ENCODE measurements at regions not wholly inside any gene's neighbourhood (a gene's known extent, or its start where the extent isn't known, plus 50 kb on each side); places are given as distances from the start of the nearest gene placed in this dataset.

GRCh38 chr2:120809609-120810440 is 74.2 kb downstream of the GLI2 start:
- DNase-seq: no peak

DNA sequence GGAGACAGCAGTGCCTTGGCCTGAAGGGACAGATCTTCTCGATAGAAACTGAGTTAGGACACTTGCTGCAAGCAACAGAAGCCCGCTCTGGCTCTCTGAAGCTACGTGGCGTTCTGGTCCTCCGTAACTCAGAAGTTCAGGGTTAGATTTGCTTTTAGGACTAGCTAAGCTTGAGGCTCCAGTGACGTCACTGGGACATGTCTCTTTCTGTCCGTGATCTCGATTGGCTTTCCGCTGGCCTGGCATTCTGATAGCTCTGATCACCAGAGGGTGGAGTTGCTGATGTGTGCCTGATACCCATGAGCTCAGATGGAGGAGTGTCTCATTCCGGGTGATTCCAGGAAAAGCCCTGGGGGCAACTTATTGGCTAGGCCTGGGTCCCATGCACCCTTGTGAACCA is 75.0 kb downstream of the GLI2 start:
- no peak for DNase-seq

- DNase-seq: no peak
These were observed 77.2 kb downstream of the GLI2 start for GRCh38 chr2:120812866-120813265.

DNA sequence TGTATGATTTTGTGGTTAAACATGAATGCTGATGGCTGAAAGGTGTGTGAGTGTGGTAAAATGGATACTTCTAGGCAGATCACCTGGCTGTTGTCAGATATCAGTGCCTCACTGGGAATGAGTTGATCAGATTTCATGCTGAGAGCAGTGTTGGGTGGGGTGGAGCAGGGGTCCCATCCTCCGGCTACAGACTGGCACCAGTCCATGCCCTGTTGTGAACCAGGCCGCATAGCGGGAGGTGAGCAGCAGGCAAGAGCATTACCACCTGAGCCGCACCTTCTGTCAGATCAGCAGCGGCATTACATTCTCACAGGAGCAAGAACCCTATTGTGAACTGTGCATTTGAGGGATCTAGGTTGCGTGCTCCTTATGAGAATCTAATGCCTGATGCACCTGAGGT is 78.7 kb downstream of the GLI2 start:
- no peak for DNase-seq

DNA sequence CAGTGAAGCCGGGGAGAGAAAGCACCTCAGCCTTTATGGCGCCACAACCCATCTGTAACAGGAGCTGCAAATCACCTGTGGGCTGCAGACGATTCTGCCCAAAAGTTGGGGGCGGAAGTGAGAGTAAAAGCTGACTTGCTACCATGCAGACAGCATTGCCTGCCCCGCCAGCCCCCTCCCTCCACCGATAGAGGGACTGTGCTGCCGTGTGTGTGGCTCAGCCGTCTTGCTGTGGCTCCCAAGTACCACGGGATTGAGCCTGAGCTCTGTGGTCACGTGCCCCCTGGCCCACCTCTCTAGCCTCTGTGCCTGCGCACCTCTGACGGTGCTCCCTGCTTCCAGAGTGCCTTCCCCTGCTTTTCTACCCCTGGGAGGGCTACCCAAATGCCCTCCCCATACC is 79.6 kb downstream of the GLI2 start:
- no peak for DNase-seq

- no peak for DNase-seq
These were observed 81.7 kb downstream of the GLI2 start for GRCh38 chr2:120817136-120817955.

DNA sequence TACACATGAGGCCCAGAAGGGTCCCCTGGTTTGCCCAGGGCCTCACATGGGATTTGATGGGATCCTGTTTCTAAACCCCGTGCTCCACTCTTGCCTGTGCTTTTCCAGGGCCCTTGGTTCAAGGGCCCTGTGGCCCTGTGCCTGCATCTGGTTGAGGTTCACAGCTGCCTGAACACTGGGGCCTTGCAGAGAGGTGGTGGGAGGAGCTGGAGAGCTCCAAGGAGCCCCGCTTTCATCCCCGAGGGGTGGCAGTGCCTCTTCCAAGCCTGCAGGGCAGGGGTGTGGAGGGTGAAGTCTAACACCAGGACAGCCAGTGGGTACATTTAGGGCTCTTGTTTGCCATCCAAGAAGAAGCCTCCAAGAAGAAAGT is 82.3 kb downstream of the GLI2 start:
- DNase-seq: no peak

- DNase-seq: no peak
These were observed 82.8 kb downstream of the GLI2 start for GRCh38 chr2:120818441-120818920.

GRCh38 chr2:120819720-120820210 is 84.1 kb downstream of the GLI2 start:
- no peak for DNase-seq

- DNase-seq: no peak
These were observed 84.7 kb downstream of the GLI2 start for GRCh38 chr2:120820263-120820952.

DNA sequence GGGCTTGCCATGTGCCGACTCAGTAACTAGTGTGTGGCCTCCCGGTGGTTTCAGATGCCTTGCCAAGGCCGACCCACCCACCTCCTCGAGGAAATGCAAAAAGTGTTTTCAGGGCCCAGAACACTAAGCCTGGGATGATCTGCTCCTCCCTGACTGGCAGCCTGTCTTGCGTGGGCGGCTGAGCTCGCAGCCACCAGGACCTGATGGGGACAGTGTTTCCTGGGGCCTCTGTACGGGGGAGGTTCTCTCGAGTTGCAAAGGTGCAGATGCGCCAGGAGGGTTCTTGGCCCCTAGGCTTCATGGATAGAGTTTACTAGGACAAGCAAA is 85.2 kb downstream of the GLI2 start:
- DNase-seq: no peak

DNA sequence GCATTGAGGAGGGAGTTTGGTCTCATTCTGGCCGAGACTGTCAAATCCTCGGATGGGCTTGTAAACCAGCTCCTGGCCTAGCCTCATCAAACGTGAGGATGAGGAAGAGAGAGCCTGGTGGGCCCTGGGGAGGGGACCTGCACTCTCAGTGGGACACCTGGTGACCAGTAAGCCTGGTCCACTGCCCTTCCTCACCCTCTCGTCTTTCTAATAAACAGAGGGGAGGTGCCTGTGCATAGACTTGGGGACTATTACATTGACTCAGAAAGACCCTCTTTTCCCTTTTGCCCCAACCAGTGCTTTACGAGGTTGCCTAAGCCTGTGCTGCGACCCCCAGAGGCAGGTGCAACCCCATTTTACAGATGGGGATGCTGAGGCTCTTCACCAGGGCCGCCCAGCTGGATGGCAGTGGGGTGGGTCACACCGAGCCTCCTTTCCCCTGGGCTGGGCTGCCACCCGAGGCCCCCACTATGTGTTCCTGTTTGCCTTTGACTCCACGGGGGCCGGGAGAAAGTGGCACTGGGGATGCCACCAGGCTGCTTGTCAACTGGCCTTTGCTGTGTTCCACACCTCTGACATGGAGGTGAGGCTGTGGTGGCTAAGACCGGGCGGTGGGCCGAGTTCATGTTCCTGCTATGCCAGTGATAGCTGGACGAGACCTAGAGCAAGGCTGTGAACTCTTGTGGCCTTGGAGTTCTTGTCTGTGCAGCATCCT is 85.9 kb downstream of the GLI2 start:
- no peak for DNase-seq

DNA sequence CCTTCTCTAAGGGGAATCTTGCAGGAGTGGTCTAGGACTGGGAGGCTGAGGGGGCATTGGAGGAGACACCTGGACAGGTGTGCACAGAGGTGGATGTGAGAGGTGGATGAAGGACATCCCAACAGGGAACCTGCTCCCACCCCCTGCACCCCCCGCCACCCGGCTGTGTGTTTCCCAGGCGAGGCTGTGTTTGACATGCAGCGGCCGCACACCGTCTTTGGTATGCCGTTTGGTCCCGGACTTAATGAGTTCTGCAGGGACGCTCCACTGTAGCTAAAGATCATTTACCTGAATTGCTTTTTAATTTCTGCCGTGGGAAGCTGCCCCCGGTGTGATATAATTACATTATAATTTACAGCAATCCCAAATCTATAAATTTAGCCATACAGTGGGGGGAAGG is 87.3 kb downstream of the GLI2 start:
- DNase-seq: no peak

- no peak for DNase-seq
These were observed 87.9 kb downstream of the GLI2 start for GRCh38 chr2:120823551-120823950.

DNA sequence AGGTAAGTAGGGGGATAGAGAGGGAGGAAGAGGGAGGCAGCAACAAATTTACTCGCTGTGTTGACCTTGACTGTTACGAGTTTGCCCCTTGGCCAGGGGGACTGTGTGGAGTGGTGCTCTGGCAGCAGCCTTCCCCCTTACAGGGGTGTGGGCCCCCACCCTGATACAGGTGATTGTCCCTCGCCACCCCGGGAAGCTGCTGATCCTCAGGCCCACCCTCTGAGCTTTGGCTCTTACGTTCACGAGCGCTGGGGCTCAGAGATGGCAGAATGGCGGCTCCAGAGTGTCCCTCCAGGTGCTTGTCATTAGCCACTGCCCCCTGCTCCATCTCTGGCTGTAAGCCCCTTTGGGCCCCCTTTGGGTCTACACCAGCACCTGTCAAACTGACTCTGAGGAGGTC is 88.6 kb downstream of the GLI2 start:
- no peak for DNase-seq

GRCh38 chr2:120825370-120826259 is 89.9 kb downstream of the GLI2 start:
- DNase-seq: no peak

DNA sequence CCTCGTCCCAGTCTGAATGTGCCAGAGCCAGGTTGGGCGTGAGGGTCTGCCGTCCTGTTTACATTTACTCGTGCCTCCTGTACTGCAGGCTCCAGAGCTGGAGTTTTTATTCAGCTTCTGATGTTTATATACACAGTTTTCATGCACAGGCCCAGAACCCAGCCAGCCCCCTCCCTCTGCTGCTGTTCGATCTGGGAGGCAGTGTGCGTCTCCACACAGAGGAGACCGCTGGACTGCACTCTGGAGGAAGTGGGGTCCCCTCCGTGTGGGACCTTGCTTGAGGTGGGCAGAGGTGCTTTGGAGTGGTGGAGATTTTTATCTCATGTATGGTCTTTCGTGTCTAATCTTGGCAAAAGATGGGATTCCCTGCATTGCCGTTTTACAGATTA is 90.6 kb downstream of the GLI2 start:
- DNase-seq: no peak

GRCh38 chr2:120826716-120827410 is 91.2 kb downstream of the GLI2 start:
- no peak for DNase-seq

- DNase-seq: no peak
These were observed 92.4 kb downstream of the GLI2 start for GRCh38 chr2:120828066-120828465.

DNA sequence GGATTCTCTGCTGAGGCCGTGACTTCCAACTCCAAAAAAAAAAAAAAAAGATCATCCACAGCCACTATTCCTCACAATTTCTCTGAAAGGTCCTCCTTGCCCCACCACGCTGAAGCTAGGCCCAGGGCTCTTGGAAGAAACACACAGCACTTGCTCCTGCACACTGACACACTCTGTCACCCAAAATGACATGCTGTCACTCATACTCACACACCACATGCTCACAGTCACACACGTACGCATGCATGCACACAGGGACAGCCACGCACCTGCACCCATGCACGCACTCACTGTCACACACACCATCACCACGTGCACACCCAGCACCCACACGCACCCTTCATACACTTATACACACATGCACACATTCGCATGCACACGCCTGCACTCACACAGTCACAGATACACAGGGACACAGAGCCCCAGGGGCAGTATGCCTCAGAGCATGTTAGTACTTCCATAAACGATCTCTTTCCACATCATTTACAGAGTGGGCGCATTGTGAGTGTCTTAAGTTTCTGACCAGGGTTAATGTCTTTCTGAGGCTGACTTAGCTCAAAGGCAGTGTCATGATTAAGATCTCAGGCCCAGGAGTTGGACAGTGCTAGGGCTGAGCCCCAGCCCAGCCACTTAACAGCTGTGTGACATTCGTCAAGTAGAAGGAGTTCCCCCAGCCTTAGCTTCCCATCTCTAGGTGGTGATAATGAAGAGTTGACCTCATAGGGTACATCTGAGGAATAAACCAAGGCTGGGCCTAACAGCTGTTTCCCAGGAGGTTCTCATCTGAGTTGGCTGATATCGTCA is 93.4 kb downstream of the GLI2 start:
- no peak for DNase-seq

Data from activated CD4-positive, alpha-beta T cell treated with anti-CD3 and anti-CD28 coated beads for 1 hour (primary cell).